GM19395 (cell line): ENCODE measurements at regions not wholly inside any gene's neighbourhood (a gene's known extent, or its start where the extent isn't known, plus 50 kb on each side); places are given as distances from the start of the nearest gene placed in this dataset.

Experiments used
- ATAC-seq: cut with Tn5 transposase; IDR thresholded peaks from one replicate; pipeline ENCODE4 v1.9.1; 2021; ENCODE audit warnings: mild to moderate bottlenecking, moderate library complexity; ENCODE audit not compliant: unreplicated experiment

DNA sequence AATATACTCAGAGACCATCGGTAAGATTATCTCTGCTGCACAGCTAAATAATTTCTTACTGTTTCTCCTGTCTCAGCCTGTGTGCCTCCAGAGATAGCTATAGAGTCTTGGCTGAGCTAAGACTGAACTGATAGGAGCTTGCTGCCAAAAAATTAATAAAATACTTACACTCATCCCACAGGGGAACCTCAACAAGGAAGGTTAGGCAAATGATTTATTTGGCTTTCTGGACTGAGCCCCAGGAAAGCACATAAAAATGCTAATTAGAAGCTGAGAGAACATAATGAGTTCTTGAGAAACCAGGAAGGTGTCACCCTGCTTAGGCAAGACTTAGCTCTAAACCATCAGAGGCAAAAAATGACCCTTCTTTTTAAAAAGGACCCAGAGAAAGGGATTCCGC, 534.5 kb downstream of the TNS3 start:
- no peak for ATAC-seq

- ATAC-seq: no peak
These were observed 535.0 kb downstream of the TNS3 start for GRCh38 chr7:47046949-47047348.

- no peak for ATAC-seq
These were observed 536.5 kb downstream of the TNS3 start for GRCh38 chr7:47045207-47046051.

- ATAC-seq: no peak
These were observed 537.3 kb downstream of the TNS3 start for GRCh38 chr7:47044625-47045024.

- no peak for ATAC-seq
These were observed 538.6 kb downstream of the TNS3 start for GRCh38 chr7:47043304-47043703.

DNA sequence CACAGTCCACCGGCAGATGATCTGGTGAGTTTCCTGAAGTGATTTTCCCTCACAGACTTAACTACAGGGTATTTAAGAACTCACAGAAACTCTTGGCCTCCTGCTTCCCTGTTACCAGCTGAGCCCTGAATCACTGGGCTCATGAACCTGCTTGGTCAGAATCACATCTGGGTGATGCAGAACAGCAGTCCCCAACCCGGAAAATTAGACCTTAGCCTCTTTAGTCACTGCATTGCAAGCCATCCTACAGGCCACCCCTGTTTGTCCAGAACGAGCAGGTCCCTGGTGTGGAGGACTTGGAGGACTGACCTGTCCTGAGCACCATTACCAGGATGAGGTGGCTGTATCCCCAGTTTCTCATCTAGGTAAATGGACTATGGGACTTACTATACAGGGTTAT, 539.2 kb downstream of the TNS3 start:
- no peak for ATAC-seq

DNA sequence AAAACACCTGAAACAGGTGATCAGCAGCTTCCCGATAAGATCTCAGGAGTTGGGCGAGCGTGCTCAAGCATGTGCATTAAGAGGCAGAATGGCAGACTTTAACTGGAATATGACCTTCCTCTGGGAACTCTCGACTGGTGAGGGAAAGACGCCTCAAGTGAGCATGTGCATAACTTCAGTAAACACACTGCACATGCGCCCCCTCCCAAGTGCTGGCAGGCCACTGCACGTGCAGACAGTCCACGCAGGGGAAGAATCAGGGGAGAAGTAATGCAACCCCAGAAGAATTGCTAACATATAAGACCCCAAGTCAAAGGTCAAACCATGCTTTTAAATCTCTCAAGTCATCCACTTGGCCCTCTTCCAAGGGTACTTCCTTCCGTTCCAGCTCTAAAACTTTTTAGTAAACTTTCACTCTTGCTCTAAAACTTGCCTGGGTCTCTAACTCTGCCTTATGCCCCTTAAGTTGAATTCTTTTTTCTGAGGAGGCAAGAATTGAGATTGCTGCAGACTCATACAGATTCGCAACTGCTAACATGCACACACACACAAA, 541.0 kb downstream of the TNS3 start:
- no peak for ATAC-seq

DNA sequence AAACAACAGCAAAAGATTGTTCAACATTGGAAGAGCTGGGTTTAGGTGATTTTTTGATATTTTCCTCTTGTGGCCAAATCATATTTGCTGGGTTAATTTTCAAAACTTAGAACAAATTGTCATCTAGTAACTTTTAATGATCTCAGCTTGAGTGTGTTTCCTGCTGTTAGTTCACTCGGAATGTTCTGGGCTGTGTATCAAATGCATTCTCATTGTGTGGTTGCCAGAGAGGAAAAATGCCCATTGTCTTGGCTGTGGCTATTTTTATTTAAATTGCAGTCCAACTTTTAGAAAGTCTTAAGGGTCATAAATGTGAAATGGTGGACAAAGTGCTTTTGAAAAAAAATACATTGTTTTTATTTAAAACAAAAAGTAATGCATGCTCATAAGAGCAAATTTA, 542.0 kb downstream of the TNS3 start:
- ATAC-seq: no peak

- ATAC-seq: no peak
These were observed 542.7 kb downstream of the TNS3 start for GRCh38 chr7:47039089-47039648.

DNA sequence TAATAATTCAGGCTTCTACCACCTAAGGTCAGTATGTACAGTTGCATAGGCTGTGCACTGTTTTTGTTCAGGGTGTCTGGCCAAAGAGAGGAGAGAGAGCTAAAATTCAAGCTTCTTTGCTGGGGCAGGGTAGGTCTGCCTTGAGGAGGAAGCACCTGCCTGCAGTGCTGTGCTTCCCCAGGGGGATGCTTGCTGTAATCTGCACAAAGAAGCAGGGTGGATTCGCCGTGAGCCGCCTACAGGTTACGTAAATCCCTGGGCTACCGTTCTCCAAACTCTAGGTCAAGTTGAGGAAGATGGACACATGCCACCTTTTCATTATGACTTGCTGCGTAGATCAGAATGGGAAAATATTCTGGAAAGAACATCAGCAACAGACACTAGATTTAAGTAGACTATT, 543.3 kb downstream of the TNS3 start:
- no peak for ATAC-seq

GRCh38 chr7:47037607-47038006, 544.3 kb downstream of the TNS3 start:
- ATAC-seq: no peak

GRCh38 chr7:47036909-47037308, 545.0 kb downstream of the TNS3 start:
- no peak for ATAC-seq

DNA sequence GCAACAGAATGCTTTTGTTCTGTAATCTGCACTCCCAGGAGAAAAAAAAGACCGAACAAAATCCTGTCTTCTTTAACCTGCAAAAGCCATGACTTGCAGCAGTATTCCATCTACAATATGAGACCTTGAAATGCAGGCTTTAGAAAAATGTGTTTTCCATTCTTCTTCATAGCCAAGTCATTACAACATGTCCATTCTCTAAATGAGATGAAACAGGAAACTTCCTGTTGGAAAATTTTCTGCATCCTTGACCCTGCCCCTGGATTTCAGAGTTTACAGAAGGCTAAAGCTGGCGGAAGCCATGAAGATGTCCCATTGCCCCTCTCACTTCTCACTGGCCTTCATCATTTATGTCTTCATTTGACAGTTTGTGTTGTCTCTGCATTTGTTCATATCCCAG, 546.4 kb downstream of the TNS3 start:
- no peak for ATAC-seq

GRCh38 chr7:47034180-47034579, 547.7 kb downstream of the TNS3 start:
- no peak for ATAC-seq

DNA sequence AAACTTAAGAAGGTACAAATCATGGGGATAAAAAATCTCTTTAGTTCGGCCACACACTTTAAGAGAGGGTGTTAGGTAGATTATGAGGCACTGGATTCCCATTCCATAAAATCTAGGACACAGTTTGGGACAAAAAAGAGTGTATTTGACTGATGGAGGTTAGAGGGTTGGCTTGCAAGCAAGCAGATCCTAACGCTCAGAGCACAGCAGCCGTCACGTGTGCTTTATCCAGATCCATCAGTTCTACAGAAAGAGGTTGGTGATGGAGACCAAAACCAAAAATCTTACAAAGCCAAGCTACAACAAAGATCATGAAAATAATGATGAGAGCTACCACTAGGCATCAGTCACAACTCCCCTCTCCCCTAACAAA, 549.4 kb downstream of the TNS3 start:
- no peak for ATAC-seq

DNA sequence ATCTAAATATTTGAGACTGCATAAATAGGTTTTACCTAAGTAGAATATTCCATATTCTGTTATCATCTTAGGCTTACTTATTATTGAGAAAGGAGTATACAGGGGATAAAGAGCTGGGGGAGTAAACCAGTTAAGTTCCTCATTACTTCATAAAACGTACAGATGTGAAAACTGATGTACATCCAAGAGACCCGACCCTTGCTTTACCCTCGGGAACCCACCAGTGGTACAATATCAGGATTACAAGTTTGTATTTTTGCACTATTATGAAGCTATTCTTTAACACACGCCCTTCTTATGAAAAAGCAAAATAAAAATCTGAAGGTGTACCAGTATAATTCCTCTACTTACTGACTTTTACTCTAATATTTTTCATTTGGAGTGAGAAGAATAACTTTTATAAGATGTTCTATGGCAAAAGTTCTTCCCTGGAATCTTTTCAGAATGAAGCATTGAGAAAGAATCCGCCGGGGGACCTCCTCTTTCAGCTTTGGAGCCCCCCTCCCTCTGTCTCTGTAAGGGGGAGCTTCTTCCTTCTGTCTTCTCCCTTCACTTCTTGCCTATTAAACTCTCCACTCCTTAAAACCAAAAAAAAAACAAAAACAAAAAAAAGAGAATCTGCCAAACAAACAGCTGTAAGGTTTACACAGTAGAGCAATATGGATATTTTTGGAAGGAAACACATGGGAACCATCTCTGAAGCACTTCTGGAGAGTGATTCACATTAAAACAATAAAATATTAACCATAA, 550.0 kb downstream of the TNS3 start:
- no peak for ATAC-seq

DNA sequence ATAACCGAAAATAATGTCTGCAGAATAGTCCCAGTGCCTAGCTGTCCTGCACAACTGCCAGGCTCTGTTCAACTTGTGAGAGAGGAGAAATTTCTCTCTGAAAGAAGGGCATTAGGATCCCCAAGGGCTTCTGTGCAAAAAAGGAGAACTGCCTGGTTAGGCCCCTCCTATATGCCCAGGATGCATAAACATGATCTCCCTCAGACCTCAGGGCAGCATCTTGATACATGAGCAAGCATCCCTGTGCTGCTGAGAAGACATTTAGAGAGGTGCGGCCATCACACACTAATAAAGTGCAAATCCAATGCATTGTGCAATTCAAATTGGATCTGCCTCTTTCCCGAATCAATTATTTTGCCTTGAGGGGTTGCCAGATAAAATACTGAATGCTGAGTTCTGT, 553.6 kb downstream of the TNS3 start:
- ATAC-seq: no peak

DNA sequence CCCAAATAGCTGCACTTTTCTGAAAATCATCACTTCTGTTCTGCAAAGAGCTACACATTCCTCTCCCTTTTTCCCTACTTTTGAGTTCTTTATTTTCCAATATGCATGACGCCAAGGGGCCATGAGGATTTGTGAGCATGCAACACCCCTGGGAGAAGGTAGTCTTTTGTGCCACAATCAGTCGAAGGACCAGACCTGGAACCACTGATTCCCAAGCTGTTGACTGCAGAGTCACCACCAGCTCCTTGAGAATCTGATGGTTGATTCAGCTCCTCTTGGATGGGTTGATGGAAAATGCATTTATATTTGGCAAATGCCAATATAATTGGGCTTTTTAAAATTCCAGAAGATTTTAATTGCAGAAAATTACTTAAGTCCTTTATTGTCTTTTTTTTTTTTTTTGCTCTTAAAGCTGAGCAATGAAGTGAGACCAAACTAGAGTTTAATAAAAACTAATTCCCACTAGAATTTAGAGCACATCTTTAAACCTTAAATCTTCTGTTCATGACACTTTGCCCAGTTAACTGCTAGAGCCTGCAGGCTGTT, 554.1 kb downstream of the TNS3 start:
- ATAC-seq: no peak

- ATAC-seq: no peak
These were observed 555.0 kb downstream of the TNS3 start for GRCh38 chr7:47026780-47027361.

- no peak for ATAC-seq
These were observed 556.9 kb downstream of the TNS3 start for GRCh38 chr7:47024991-47025390.

- ATAC-seq: no peak
These were observed 573.5 kb downstream of the TNS3 start for GRCh38 chr7:47008461-47008860.
